NK-92 treated with Interleukin-12 subunit alpha and Interleukin-12 subunit beta, amount 100 ng/mL, for 24 hours (cell line): ENCODE measurements at regions not wholly inside any gene's neighbourhood (a gene's known extent, or its start where the extent isn't known, plus 50 kb on each side); places are given as distances from the start of the nearest gene placed in this dataset.
"Not testable (repeated sequence)": the region's sequence is repeated elsewhere in the genome, so short reads cannot be mapped to it uniquely, and the experiment has no call there.

Experiments
- DNase-seq: peaks from one replicate; lab custom pipeline; 2025; lab: John Stamatoyannopoulos, UW

DNA sequence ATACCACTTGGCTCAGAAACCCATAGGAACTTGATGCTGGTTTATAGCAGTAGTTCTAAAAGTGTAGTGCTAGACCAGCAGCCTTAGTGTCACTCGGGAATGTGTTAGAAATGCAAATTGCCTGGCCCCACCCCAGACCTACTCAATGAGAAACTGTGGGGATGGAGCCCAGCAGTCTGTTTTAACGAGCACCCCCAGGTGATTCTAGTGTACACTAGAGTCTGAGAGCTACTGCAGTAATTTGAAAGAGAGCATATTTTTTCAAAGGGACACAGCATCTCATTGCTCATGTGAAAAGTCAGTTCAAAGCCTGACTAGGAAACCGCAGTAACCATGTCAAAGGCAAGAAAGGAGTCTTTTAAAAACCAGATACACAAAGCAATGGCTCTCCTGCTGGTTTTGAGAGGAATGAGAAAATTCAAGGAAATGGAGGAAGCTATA lies 313.4 kb downstream of the SQOR start:
- DNase-seq = no peak

DNA sequence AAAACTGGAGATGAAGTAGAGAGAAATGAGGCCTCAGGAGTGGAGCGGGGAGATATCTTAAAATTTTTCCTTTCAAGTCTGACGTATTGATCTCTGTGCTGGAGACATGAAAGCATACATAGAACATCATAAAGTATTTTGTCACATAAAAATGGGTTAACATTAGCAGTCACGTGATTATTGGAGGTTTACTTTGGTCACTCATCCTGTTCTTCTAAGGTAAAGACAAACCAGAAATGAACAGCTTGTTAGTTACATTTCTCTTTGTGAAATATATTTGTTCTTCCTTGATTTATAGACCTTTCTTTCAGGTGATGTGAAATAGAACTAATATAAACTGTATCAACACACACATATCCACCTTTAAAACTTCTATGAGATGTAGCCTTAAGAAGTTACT lies 324.1 kb downstream of the SQOR start:
- no peak for DNase-seq

DNA sequence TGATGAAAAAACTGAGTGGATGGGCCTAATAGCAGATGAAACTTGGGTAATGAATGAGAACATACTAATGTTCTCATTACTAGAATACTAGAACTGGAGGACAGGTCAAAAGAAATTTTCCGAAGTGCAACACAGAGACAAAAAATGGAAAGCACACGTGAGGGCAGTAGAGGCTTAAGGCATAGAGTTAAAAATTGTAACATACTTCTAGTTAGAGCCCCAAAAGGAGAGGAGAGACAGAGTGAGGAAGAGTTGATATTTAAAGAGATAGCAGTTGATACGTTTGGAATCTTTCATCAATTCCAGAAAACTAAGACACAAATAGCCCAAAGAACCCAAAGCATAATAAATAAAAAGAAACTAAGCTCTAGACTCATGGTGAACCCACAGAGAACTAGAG lies 327.9 kb downstream of the SQOR start:
- no peak for DNase-seq

DNA sequence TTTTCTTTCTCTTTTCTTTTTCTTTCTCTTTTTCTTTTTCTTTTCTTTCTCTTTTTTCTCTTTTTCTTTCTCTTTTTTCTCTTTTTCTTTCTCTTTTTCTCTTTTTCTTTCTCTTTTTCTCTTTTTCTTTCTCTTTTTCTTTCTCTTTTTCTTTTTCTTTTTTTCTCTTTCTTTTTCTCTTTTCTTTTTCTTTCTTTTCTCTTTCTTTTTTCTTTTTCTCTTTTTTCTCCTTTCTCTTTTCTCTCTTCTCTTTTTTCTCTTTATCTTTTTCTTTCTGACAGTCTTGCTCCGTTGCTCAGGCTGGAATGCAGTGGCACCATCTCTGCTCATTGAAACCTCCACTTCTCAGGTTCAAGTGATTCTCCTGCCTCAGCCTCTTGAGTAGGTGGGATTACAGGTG lies 335.7 kb downstream of the SQOR start:
- DNase-seq = no peak

DNA sequence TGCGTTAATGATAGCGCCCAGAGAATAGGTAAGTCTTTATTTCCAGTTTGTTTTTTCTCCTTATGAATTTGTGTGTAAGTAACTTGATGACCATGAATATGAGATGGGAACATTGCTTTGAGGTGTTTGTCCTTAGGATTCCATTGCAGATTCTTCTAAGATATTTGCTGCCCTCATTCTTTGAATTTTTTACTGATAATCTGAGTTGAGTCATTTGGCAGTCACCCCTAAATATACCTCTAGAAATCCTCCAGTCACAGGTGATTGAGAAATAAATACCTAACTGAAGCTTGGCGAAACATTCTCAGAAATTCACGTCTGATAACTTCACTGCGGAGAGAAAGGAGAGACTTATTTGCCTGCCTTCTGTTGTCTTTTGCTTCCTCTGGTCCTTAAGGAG lies 345.5 kb downstream of the SQOR start:
- DNase-seq = no peak

DNA sequence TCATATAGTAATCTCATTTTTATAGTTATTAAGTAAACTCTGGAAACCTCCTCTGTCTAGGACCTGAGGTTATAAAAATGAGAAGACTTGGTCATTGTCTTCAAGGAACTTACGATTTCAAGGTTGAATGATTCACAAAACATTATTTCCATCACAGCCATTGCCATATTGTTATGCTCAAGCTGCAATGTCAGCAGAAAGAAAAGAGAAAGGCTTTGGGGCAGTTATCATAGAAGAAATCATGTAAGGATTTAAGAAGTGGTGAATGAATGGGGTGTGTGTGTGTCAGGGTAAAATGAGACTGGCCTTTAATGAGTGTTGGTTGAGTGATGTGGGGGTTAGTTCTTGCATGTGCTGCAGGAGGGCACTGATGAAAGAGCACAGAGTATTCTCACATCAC lies 346.8 kb downstream of the SQOR start:
- no peak for DNase-seq

DNA sequence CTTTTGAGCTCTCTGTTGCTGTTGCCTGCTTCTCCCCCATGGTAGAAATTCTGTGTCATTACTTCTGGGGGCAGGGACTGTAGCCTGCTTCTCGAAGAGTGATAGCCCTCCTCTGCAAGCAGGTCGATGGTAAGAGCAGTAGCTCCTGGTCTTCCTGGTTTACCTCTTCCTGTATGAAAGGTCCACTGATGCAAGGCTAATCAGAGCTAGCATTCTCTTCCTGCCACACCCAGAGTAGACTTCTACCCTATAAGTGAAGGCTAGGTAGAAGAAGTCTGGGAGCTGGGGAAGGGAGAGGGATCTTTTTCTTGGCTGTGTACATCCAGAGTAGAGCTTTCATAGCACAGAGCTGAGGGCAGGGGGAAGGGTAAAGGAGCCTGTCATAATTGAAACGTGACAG lies 357.0 kb downstream of the SQOR start:
- no peak for DNase-seq

DNA sequence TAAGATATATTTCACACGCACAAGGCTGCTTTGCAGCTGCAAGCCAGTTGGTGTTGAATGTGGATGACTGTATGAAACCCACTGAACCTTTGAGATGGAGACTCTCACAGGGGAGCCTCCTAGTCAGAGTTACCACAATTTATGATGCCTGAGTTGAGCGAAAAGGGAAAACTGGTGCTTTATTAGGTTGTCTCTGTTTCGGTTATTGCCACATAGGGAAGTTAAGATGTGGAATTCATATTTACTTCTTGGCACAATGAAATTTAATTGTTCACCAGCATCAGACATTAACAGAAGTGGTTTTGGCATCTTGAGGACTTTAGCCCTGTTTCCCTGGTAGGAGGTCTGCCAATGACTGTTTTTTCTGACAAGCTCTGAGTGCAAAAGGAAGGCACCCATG lies 358.2 kb downstream of the SQOR start:
- no peak for DNase-seq

DNA sequence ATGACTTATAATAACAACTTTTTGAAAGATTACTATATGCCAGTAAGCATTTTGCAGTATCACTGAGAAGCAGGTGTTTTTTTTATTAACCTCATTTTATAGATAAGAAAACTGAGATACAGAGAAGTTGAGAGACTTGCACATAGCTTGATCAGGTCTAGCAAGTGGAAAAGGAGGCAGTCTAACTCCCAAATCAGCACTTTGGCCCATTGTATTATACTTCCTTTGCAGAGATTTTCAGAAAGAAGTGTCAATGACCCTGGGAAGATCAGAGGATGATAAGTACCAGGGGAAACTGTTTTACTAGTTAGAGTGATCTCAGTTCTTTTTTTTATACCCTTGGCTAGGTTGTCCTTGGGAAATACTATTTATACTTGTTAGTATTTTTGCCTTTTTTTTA lies 358.7 kb downstream of the SQOR start:
- DNase-seq = no peak

DNA sequence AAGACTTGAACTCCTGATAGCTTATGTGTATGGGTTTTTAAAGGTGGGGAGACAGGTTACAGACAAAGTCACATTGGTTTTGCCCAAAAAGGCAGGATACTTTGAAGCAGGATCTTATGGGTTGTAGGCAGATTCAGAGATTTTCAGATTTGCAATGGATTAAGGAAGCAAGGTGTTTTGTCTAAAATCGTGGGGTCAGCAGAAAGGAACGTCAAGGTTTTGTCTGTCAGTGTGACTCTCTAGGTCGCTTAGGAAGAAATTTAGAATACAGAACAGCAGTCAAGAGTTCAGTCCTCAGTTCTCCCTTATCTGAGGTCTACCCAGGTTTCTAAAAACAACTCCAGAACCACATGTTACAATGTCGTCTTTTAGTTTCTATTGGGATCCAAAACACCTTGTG lies 361.0 kb downstream of the SQOR start:
- DNase-seq = no peak

DNA sequence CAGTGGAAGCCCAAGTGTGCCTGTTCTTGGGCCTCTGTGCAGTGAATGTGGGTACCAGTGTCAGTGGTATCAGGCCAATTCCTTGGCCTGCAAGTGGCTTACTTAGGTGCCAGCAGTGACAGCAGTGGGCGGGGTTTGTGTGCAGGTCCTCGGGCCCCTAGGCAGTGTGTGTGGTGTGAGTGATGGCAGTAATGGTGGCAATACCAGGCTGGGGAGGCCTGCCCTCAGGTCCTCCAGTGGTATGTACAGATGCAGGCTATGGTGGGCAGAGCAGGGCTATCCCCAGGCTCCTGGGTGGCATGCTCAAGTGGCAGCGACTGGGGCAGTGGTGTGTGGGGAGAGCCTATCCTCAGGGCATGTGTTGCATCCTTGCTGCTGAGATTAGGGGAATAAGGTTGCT lies 379.7 kb downstream of the SQOR start:
- DNase-seq = no peak

DNA sequence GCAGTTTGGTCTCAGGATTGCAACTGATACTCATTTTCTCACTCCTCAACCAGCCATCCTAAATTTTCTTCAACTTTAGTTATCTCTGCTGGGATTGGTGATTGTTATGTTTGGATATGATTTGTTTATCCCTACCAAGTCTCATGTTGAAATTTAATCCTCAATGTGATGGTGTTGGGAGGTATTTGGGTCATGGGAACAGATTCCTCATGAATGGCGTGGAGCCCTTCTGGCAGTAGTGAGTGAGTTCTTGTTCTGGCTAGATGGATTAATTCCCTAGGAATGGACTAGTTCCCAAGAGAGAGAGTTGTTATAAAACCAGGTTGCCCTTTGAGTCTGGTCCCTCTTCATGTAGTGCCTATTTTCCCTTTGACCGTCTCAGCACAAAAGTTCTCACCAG lies 399.9 kb downstream of the SQOR start:
- no peak for DNase-seq

DNA sequence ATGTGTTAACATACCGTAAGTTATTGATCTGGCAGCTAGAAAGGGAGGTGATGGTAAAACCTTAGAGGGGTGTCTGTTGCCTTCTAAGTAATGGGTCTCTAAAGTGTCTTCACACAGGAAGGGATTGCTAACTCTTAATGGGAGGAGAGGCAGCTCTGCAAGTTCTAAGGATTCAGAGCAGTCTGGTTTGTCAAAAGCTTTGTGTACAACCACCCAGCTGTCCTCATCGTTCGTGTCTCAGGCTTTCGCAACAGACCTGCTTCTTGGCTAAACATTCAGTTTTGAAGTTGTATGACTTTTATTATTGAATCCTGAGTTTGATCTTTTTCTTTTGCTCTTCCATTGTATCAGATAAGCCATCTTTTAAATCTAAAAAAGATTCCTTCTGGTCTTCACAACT lies 404.9 kb downstream of the SQOR start:
- no peak for DNase-seq

DNA sequence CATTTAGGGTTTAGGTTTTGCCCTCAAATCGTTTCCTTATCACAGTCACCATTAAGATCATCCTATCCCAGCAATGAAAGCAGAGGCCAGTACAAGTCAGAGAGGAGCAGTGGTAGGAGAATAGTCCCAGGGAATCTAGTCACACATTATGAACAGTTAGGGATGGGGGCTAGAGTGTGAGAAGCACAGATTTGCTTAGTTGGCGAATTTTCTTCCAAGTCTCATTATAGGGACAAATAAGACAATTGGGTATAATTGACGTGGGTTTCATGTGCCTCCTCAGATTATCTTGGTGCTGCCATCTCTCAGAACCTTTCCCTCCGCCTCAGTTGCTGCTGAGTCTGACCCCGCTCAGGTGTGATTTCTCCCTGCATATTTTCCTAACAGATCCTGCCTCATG lies 407.1 kb downstream of the SQOR start:
- DNase-seq = no peak

DNA sequence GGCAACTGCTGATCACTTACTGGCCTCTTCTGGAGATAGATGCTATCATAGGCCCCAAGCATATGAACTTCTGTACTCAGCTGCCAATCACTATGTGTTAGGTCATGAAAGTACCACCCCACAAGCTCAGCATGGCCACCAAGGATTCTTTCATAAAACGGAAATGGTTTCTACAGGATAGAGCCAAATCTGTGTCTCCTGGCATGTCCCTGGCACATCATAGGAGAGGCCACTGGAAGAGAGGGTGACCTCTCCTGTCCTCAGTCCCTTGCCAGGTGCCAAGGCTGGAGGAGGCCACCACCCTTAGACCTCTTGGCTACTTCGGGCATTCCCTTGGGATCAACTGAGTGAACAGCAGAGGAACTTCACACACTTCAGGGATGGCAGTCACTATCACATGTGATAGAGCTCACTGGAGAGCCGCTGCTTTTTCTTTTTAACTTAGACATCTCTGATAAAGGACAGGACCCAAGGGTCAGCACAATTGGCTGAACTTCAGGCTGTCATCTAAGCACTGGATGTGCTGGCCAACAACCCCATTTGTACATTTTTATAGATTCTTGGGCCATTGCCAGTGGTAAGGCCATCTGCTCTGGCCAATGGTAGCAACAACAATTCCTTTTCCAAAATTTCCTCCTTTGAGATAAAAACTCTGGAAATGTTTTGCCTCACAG lies 425.2 kb downstream of the SQOR start:
- no peak for DNase-seq

DNA sequence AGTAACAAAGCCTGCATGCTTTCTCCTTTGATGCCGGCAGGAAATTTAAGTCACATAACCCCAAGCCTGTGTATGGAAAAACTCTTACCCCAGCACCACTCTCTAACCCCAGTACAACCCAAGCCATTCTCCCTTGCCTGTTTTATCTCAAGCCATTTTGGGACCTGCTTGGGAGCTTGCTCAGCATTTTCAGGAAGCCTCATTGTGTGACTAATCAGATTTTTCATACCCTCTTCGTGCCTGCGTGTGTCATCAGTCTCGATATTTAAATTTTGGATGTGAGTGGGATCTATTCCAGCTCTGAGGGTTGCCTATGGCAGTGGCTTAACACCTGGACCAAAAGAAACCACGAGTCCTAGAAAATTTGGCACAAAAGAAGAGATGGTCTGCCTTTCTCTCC lies 426.2 kb downstream of the SQOR start:
- DNase-seq = no peak

DNA sequence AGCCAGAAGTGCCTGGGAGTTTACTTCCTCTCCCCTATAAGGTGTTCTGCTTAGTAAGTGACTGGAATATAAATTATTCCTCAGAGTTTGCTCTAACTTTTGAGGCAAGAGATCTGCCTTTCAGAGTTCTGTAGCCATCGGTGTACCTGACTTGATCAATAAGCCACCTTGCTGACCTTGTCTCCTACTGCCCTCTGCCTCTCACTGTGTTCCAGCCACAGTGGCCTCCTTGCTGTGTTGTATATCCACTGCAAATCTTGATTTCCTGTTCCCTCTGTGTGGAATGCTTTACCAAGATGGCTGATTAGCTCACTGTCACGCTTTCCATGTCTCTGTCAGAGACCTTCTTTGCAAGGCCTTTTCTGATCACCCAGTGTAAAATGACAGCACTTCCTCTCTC lies 442.4 kb downstream of the SQOR start:
- no peak for DNase-seq

DNA sequence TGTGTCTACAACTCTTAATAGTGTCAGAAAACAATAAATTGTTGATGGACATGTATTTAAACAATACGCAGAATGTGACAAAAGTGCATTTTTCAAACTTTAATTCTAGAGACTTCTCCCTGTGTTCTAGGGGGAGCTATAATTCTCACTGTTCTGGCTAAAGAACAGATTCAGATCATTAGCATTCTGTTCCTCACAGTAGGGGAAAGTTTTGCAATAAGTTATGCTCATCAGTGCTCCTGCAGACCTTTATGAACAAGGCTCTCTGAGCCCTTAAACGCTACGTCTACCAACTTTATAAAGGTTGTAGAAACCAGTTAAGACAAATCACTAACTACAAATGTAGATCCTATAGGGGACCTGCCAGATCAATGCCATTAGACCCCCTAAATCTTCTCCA lies 444.2 kb downstream of the SQOR start:
- DNase-seq = no peak

DNA sequence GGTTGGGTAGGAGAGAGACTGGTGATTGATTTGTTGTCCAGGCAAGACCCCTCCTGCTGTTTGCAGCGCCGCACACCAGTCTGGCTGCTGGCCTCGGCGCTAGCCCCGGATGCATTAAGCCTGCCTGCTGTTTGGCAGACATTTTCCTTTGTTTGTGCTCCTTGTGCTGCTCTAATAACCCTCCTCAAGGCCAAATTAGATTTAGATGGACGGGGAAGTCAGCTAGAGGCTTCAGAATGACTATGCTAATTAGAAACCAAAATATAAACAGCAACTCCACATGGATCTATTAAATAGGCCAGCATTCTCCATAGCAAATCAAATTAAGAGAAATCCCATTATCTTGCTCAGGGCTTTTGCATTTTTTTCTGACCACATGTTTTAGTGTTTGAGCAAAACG lies 445.2 kb downstream of the SQOR start:
- no peak for DNase-seq

DNA sequence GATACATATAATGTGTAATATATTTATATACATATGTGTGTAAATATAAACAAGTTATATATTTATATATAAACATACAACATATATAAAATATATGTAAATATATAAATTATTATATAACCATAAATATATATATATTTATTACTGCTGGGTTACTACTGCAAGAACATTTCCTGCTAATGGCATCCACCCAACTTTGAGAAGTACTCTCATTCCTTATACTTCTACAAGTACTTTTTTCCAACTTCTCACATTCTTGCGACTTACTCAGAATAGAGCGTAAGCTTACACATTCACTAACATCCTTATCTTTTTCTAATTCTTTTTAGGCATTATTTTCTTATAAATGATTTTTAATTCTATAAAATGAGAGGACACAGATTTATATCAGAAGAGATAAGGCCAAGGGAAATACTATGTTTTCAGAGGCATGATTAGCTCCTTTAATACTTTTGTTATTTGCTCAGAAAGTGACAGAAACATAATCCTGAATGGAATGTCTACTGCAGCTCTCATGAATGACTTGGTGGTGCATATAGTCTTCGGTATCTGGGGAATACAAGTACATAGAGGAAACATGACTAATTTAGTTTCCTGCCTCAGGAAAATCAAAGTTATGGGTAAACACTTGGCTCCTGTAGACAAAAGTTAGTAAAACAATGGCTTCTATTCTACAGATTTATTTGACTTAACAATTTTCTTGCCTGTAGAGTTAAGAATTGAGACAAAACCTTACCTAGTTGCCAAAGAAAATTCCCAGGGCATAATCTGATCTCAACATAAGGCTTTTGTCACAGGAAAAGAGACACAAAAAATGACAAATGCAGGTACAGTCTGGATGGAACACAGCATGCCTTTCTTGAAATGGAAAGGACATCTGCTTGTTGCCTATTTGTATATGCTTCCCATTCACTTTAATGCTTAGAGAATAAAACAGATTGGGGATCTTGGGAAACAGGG lies 453.9 kb downstream of the SQOR start:
- no peak for DNase-seq

DNA sequence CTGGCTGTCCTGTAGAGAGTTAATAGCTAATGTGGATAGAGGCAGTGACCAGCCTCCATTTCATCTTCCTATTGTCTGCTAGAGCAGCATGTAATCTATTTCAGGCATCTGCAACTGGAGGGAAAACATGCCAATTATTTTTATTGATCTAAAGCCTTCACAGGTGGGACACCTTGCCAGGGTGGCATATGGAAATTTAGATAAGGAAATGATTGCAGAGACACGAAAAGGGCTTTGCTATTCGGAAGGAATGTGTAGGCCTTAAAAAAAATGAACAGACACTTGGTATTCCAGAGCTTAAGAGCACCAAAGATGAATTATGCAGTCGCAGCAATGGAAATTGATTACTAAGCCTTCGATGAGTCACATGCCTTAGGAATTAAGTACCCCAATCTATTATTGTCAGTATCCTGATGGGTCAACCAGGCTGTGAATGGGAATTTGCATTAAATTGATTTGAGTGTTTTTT lies 454.7 kb downstream of the SQOR start:
- no peak for DNase-seq

DNA sequence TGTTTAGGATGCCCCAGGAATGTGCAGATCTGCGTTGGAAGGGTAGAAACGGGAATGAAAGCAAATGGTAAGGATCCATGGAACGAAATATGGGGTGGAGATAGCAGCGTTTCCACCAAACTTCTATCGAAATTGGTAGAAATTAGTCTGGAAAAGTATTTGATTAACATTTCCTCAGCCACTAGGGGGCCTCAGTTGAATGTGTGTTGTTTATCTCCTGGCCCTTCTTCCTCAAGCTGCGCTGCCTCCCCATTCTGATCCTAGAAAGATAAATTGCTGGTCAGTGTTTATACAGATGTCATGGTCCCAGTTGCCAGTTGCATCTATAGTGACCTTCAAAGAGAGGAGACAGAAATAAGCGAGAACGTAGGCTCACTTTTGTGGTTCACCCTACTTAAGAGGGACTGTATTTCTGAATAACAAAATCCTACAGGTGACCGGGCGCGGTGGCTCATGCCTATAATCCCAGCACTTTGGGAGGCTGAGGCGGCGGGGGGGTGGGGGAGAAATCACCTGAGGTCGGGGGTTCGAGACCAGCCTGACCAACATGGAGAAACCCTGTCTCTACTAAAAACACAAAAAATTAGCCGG lies 457.1 kb downstream of the SQOR start:
- DNase-seq = no peak

DNA sequence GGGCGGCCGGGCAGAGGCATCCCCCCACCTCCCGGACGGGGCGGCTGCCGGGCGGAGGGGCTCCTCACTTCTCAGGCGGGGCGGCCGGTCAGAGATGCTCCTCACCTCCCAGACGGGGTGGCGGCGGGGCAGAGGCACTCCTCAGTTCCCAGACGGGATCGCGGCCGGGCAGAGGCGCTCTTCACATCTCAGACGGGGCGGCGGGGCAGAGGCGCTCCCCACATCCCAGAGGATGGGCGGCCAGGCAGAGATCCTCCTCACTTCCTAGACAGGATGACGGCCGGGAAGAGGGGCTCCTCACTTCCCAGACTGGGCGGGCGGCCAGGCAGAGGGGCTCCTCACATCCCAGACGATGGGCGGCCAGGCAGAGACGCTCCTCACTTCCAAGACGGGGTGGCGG lies 463.2 kb downstream of the SQOR start:
- DNase-seq = not testable (repeated sequence)
